NCI-H1105 (cell line): ENCODE measurements at regions not wholly inside any gene's neighbourhood (a gene's known extent, or its start where the extent isn't known, plus 50 kb on each side); places are given as distances from the start of the nearest gene placed in this dataset.

Experiments used
- DNase-seq: peaks from one replicate; lab custom pipeline; 2025; lab: John Stamatoyannopoulos, UW

DNA sequence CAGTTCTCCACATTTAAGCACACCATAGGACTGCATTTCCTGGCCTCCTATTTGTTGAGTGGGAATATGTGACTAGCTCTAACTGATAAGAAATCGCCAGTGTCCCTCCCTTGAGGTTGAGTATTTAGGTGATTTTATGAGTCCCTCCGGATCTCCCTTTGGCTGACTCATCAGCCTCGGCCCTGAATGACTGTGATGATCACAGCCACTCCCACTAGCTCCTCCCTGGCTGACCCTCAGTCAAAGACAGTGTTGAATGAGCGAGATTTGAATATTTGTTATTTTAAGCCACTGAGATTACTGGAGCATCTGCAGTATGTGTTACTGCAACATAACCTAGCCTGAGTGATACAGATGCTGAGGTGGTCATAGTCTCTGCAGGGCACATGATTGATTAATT is 515.3 kb downstream of the EPHB1 start:
- no peak for DNase-seq

DNA sequence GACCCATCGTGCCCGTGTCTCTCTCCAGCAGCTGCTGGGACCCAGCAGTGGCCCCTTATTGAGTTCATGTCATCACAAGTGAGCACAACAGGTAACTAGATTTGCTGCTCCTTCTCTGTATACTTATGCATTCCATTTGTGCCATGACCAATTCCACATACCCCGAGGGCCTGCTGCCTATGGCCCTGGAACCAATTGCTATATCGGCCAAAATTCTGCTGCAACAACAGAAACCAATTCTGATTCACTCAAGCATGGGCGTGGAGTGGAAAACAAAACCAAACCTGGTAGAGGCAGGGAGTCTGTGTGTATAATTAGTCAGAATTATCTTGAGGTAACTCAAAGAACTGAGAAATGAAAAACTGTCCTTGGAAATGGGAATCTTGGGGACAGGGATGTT is 516.6 kb downstream of the EPHB1 start:
- no peak for DNase-seq

DNA sequence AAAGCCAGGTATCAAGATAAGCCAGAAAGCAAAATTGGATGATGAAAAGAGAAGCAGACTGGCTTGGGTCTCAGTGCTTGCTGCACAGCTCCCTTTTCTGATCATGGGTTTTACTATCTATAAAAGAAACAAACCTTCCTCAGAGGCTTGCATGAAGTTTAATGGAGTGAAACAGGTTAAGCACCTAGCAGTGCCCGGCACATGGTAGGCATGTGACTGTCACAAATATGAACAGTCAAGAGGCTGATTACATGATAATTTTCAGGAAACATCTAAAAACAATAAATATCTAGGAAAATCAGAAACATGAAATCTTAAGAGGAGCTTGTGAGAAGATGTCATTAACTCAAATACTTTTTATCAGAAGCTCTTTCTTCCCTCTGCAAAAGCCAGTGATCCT is 519.2 kb downstream of the EPHB1 start:
- no peak for DNase-seq

DNA sequence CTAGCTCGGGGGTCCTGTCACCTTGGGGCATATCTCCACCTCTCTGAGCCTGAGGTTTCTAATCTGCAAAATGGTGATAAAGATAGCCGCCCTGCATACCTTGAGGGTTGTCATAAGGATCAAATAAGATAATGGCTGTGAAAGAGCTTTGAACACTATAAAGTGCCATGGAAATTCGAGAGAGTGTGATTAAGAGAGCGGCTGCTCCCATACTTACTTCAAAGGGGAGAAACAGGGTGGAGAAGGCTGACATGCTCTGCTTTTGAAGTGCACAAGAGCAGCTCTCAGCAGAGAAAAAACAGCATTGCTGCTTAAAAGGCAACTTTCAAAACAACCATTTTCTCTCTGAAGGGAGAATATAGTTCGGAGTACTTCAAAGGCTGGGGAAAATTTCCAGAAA is 529.2 kb downstream of the EPHB1 start:
- no peak for DNase-seq

DNA sequence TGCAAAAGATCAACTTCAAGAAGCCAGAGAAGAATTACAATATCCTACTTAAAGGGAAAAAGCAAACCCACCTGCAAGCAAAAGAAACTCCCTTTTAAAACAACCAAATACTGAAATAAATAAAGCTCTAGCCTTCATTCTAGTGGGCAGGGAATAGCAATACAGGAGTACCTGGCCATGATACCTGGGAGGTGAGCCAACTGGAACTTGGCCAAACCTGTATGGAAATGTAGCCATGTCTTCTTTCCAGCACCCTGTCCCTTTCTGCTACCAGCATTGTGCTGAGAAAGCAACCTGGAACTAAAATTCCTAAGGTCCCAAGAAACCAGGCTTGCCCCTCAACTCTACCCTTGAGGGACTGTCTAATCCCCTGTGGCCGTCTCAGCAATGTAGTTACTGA is 530.0 kb downstream of the EPHB1 start:
- DNase-seq, result peak; percentile 90

DNA sequence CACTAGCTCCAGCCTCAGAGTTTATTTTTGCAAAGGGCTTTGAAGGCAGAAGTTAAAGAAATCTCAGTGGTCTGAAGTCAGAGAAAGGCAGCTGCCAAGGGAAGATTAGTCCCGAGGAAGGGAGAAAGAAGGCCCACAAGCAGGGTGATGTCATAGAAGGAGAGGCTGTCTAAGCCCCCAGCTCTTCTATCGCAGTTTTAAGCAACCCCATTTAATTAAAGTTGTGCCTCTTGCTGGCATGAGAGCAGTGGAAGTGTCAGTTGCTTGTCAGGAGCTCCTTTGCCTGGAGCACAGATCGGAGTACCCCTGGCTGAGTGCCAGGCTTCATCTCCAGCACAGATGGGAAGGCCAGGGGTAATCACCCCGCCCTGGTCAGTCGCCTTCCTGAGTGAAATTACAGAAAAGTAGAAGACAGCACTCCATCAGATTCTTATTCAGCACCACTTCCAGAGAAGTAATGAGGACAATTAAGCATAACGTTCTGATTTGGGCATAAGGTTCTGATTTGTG is 530.7 kb downstream of the EPHB1 start:
- peak; percentile 80 for DNase-seq

GRCh38 chr3:135326851-135327250 is 531.8 kb downstream of the EPHB1 start:
- no peak for DNase-seq

DNA sequence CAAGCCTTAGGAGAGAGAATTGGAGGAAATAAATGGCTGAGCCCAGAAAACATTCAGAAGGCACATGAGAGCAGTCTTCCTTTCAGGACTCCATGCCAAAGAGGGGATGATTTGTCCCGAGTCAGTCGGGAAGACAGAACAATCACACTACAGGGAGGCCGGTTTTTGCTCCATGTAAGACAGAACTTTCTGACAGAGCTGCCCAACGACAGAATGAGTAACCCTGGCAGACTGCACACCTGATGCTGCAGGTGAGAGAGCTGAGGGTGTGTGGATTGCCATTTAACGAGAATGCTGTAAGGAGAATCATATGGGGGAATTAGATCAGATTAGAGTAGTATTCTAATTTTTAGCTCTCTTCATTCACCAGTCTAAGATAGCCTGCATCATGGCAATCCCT is 533.0 kb downstream of the EPHB1 start:
- DNase-seq, result no peak

DNA sequence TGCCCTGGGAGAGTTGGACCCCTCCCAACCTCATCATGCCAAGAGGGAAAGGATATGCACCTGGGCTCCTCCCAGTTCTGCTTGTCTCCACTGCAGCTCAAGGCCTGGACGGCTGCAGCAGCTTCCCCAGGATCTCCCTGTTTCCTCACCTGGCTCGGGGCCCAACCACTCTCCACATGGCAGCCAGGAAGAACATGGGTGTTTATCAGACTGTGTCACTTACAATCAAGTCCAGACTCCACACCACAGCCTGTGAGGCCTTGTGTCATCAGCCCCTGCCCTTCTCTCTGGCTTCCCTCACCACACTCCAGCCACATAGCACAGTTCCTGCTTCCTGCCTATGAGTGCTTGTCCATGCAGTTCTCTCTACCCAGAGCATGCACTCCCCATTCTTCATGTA is 534.4 kb downstream of the EPHB1 start:
- peak; percentile 21 for DNase-seq

GRCh38 chr3:135337192-135337591 is 542.1 kb downstream of the EPHB1 start:
- no peak for DNase-seq

DNA sequence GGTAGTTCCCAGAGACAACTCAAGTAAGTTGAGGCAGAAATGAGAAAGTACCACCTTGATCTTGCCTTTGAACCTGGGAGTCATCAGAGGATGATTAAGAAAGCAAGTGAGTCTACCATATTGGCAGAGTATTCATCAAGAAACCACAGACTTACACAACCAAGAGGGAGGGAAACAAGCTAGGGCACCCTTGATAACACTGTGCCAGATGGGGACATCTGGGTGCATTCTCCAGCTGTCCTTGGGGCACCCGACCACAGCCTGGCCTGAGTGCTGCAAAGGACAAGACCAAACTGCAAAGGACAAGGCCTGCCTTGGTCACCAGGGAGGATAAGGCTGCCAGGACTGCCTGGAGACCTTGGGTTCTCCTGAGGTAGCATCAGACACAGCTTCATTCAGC is 553.6 kb downstream of the EPHB1 start:
- no peak for DNase-seq

DNA sequence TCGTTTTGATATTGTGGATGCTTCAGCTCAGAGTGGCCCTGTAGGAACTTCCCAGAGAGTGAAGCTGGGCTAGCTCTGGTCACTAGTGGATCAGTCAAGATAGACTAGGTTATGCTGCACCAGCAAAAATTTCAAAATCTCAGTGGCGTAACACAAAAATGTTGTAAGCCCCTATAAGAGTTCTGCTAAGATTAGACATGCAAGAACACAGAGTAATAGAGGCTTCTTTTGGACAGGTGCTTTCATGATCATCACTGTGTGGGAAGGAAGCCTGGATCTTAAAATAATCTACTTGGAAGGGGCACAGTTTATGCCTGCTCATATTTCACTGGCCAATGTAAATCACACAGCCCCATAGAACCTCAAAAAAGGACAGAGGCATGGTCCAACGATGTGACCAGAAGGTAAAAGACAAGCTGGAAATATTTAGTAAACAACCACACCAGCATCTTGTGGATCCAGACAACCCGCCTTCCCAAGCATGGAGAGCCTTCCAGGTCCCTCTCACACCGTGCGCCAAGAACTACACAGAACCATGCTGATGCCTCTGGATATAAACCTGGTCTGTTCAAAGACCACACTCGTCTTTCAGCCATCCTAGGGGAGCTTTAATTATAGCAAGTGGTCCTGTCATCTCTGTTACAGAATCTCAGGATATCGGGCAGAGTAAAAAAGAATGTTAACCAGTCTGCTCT is 554.3 kb downstream of the EPHB1 start:
- no peak for DNase-seq

DNA sequence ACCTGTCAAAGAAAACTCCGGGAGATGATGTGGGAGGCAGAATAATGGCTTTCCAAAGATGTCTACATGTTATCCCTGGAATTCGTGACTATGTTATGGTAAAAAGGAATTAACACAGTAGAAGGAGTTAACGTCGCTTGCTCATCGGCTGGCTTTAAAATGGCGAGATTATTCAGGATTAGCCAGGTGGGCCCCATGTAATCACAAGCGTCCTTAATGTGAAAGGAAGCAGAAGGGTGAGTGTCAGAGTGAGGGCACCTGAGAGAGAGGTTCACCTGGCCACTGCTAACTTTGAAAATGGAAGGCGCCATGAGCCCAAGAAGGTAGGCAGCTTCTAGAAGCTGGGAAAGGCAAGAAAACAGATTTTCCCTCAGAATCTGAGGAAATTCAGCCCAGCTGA is 557.2 kb downstream of the EPHB1 start:
- DNase-seq, result no peak

DNA sequence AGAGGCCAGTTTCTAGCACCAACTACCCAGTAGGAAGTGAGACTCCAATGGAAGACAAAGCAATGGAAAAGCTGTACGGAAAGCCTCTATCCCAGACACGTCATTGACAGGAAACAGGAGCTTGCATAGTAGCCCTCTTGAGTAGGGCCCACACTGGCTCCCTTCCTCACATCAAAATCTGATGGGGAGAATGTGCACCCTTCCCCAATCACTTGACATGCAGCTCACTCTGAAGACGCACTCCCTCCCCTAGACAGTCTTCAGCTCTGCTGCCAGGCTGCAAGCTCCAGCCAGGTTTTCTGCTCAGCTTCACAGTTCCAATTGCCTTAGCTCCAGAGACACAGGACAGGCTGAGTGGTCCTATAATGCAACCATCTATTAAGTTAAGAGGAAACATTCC is 567.8 kb downstream of the EPHB1 start:
- DNase-seq, result no peak

- DNase-seq, result no peak
Measured at GRCh38 chr3:135364676-135365075, 569.6 kb downstream of the EPHB1 start.

DNA sequence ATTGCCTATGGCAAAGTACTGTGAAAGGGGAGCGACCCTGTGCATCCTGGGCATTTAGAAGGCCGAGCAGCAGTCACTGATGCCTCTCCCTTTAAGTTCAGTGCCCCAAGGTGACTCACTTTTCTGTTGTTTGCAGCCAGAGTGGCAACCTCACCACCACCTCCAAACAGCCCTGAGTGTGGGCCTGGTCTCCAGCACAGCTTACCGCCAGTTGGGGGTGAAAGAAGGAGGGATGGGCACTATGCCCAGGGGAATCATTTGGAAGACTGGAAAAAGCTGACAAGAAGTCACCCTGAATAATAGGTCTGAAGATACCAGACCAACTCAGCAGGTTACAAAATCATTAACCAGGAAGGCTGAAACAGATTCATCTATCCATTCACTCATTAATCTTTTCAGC is 571.8 kb downstream of the EPHB1 start:
- DNase-seq, result no peak

DNA sequence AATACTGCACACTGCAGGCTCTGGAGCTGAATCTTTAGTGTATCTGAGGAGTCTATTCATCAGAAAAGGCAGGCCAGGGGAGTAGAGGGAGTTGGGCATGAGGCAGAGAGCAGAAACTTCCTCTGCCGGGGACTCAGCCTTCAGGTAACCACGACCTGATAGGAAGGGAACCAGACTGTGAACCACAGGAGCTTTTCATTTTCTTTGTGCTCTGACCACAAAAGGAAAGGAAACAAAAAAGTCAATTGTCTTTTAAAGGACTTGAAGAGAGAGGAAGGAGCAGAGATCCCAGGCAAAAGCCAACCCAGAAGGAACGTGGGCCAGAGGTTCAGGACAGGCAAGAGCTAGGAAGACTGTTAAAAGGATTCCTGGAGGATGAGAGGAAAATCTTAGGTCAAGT is 573.3 kb downstream of the EPHB1 start:
- no peak for DNase-seq

- no peak for DNase-seq
Measured at GRCh38 chr3:135368781-135369180, 573.7 kb downstream of the EPHB1 start.

- no peak for DNase-seq
Measured at GRCh38 chr3:135374571-135374970, 579.5 kb downstream of the EPHB1 start.

DNA sequence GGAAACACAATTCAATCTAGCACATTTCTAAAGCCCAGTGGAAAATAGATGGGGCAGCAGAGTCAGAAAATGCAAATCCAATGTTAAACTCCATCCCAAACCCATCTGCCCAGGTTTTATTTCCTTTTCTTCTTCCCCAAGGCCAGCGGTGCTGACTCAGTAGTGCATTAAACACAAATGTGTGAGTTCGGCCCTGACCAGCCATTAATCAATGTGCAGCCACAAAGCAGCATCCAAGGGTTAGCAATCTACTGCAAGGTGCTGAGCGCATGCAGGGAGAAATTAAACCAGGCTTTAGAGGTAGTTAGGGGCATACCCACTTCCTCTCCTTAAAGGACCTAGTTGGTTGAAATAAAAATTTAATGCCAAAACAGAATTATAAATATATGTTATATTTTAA is 583.3 kb upstream of the PPP2R3A start:
- DNase-seq, result no peak

- DNase-seq, result no peak
Measured at GRCh38 chr3:135382621-135383020, 582.9 kb upstream of the PPP2R3A start.

DNA sequence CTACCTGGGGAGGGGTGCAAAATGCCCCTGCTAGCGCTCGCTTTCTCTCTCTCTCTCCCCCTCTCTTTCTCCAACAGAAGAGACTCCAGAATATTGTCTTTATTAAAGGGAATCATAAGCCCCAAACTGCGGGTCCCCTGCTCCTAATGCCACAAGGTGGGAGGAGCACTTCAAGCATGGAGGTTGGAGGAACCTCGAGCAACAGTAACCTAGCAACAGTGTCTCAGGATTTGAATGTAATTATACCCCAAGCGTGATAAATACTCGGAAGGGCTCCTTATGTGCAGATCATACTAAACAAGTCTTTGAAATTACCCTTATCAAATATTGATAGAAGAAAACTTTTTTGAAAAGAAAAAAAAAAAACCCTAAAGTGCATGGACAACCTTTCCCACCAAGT is 582.2 kb upstream of the PPP2R3A start:
- no peak for DNase-seq

DNA sequence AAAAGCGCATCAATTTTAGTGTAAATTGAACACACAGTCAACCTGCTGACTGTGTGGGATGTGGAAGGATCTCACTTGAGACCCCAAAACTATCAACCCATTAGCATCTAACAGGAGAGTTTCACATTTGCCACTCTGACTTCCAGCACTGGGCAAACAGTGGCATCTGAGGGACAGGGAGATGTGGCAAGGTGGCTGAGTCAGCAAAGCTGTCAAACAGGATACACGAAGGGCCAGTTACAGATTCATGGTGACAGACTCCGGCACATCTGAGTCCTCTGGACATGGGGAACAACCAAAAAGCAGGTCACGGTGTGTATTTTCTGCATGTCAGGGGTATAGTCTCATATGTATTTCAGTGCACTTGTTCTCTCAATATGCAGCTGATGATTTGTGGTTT is 573.4 kb upstream of the PPP2R3A start:
- no peak for DNase-seq

DNA sequence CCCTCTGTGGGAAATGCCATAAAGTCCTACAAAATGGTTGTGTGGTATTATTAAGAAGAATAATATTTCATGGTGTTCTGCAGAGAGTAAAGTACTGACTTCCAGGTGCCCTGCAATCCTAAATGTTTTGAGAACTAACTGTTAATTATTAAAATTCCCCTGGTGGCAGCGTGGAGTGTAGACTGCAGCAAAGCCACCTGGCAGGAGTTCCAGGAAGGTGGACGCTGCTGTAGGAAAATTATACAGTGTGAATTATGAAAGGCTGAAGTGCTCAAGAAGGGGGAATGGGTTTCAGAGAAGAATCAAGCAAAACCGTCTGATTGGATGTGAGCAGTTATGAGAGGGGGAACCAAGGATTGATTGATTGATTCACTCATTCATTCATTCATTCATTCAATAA is 572.4 kb upstream of the PPP2R3A start:
- DNase-seq, result no peak
